CD4-positive, alpha-beta T cell treated with Interleukin-17A for 4 hours (primary cell): ENCODE measurements at regions not wholly inside any gene's neighbourhood (a gene's known extent, or its start where the extent isn't known, plus 50 kb on each side); places are given as distances from the start of the nearest gene placed in this dataset.

Source experiments
- DNase-seq: peaks from one replicate; pipeline ENCODE4 v3.0.0-alpha.2; 2020; ENCODE audit warnings: mixed read lengths

- DNase-seq = no peak
These were observed 353.1 kb upstream of the ANO5 start for GRCh38 chr11:21839796-21840195.

- DNase-seq = no peak
These were observed 331.6 kb upstream of the ANO5 start for GRCh38 chr11:21861314-21861713.

DNA sequence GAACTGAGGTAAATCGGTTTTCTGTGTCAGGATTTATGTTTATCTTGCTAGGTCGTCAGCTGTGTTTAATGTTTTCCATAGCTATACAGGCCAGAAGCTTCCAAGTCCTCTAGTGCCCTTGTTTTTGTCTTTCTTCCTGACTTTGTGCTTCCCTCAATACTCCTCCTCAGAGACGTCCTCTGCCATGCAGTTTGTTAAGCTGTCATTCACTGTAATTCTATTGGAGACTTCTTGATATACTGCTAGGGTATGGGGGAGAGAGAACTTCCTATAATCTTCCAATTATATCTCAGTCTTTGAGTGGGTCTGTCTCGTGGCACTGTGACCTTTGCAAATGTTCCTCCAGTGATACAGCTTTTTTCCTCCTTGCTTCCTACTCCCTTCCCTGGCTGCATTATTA, 327.3 kb upstream of the ANO5 start:
- DNase-seq = no peak

GRCh38 chr11:21866781-21867180, 326.1 kb upstream of the ANO5 start:
- DNase-seq = no peak

DNA sequence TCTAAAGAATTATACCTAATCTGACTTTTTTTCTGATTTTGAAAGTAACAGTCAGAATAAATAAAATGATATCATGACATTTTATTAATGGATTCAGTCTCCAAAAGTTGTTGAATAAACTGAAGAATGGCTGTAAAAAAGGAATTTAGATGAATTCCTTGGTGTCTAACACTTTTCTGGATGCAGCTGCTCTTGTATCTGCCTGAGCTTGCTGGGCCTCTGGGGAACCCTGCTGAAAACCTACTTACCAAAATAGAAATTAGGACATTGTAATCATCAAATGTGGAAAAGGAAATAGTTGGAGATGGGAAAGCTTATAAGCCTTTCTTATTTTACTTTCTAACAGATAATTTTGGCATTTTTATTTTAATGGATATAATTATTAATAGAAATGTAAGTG, 315.7 kb upstream of the ANO5 start:
- no peak for DNase-seq

- no peak for DNase-seq
These were observed 309.5 kb upstream of the ANO5 start for GRCh38 chr11:21883354-21883753.

DNA sequence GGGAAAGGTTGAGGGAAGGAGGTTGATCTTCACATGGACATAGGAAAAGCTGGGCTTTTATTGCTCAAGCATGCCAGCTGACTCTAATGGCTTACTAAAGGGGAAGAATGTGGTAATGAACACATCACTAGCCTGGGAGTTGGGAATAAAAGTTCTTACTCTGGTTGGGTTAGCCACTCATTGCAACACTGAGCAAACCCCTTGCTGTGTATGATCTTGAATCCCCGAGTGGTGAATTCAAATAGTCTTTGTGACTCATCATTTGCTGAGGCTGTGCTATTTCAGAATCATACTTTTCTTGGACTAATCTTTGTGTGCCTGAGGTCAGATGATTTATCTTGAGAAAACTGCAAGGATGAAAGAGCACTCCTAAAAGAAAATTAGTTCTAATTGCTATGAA, 304.1 kb upstream of the ANO5 start:
- DNase-seq = no peak

- DNase-seq = no peak
These were observed 299.9 kb upstream of the ANO5 start for GRCh38 chr11:21892736-21893564.

DNA sequence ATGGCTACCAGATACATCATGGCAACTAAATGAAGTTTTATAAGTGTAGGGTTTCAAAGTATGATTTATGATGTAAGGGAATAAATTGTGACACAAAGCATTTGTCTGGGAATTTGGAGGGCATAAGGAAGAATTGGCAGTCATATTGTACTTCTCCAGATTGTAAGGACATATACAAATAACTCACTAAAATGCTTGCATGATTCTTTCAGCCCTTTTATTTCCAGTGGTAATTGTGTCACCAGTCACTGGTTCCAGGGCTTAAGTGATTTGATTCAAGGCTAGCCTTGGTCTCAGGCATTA, 299.4 kb upstream of the ANO5 start:
- DNase-seq = no peak

GRCh38 chr11:21894492-21894891, 298.4 kb upstream of the ANO5 start:
- no peak for DNase-seq

GRCh38 chr11:21895686-21896085, 297.2 kb upstream of the ANO5 start:
- no peak for DNase-seq

- no peak for DNase-seq
These were observed 296.7 kb upstream of the ANO5 start for GRCh38 chr11:21896216-21896615.

GRCh38 chr11:21896746-21897602, 295.9 kb upstream of the ANO5 start:
- no peak for DNase-seq

- DNase-seq = no peak
These were observed 295.1 kb upstream of the ANO5 start for GRCh38 chr11:21897752-21898151.

- DNase-seq = no peak
These were observed 284.7 kb upstream of the ANO5 start for GRCh38 chr11:21908211-21908610.

DNA sequence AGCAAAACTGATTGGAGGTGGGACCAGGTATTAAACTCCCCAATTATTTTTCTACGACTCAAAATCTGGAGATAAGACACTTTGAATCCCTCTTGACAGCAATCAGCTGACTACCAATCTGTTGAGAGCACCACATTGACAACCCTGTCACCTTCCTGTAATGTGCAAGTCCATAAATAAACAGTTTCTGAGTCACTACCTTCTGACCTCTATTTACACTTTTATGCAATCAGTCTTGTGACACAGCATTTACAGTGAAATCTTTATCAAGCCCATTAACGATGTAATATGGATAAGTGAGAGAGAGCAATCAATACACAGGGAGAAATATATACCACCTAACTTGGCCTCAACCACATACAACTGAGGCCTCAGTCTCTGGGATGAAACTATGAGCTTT, 283.7 kb upstream of the ANO5 start:
- no peak for DNase-seq

DNA sequence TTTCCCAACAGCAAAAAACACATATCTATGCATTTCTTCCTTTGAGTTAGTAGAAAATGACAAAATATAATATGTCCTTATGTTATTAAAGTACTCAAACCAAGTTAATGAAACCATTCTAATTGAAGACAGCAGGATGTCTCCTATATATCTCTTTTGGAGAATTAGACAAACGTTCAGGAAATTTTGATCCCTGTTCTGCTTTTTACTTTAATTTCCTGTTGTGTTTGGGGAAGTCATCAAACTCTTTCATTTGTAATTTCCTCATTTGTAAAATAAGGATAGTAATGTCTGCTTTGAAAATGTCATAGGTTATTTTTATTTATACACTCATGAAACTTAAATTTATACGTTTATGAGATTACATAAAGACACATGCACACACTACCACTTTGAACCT, 281.8 kb upstream of the ANO5 start:
- DNase-seq = no peak

- no peak for DNase-seq
These were observed 280.6 kb upstream of the ANO5 start for GRCh38 chr11:21912285-21912684.

- DNase-seq = no peak
These were observed 271.7 kb upstream of the ANO5 start for GRCh38 chr11:21921151-21921550.

- DNase-seq = no peak
These were observed 268.6 kb upstream of the ANO5 start for GRCh38 chr11:21924262-21924661.

DNA sequence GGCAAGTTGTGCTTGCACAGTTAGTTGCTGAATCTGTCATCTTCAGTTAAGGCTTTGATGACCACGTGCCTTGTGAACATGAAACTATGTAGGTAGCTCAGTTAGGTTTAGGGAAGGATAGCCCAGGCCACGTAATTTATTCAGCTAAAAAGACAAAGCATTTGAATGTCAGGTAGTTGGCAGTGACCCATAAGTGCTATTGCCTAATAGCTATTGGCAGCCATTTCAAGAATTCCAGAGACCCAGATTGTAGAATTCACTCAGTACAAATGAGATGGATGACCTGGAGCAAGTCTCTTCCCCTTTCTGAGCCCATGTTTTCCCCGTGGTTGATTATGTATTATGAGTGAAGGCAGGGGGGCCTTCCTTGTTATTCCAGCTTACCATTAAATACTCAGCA, 265.3 kb upstream of the ANO5 start:
- DNase-seq = no peak

DNA sequence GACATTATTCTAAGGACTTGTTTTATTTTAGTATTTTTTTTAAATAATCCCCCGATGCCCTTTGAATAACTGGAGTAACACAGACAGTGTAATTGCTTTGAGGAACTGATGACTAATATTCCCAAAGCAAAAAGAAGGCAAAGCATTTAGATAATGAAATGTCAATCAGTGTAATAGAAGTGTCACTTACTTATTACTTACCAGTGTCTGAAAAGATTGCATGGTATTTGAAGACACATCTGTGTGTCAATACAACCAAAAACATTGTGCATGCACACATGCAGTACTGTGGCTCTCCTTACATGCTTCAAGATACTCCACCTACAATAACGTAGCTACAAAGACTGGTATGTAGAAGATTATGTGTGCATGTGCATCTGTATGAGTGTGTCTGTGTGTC, 264.0 kb upstream of the ANO5 start:
- no peak for DNase-seq

GRCh38 chr11:21930408-21930807, 262.5 kb upstream of the ANO5 start:
- DNase-seq = no peak

DNA sequence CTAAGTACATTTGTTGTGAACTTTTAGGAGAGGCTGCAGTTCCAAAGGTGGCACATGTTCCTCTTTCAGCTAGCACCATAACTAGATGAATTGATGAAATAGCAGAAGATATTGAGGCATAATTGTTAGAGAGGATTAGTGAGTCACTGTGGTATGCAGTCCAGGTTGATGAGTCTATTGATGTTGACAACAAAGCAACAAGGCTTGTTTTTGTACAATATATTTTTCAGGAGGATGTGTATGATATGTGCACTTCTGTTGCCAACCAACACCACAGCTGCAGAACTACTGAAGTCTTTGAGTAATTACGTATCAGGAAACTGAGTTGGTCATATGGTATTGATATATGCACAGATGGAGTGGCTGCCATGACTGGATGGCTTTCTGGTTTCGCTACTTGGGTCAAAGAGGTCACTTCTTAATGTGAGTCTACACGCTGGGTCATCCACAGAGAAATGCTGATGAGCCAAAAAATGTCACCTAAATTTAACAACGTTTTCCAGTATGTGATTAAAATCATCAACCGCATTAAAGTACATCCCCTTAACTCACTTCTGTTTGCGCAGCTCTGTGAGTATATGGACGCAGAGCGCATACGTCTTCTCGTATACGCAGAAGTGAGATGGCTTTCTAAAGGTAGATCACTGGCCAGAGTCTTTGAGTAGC, 261.3 kb upstream of the ANO5 start:
- DNase-seq = no peak
